ENCODE measurements at regions not wholly inside any gene's neighbourhood (a gene's known extent, or its start where the extent isn't known, plus 50 kb on each side); places are given as distances from the start of the nearest gene placed in this dataset.

GRCh38 chr16:64074706-64075105 is 1047.2 kb downstream of the CDH11 start:
- no peak for TF ChIP-seq CREM (IDR thresholded peaks at IDR 0.05; ENCODE audit: low read depth)
- no peak for TF ChIP-seq DPF2 (IDR thresholded peaks at IDR 0.05)
- TF ChIP-seq USF2 (IDR thresholded peaks at IDR 0.05; ENCODE audit: borderline replicate concordance, low read depth, low read length), result no peak
- no peak for TF ChIP-seq EED (IDR thresholded peaks at IDR 0.05; ENCODE audit: low read depth)
- no peak for TF ChIP-seq NFYB (IDR thresholded peaks at IDR 0.05; ENCODE audit: insufficient read depth, low read depth, low read length)
- no peak for TF ChIP-seq EZH2 (IDR thresholded peaks at IDR 0.05; ENCODE audit: borderline replicate concordance, control insufficient read depth, low read depth, low read length)
- TF ChIP-seq RAD21 (IDR thresholded peaks at IDR 0.05; ENCODE audit: insufficient read depth, low read depth, low read length), result no peak
- no peak for TF ChIP-seq BRCA1 (IDR thresholded peaks at IDR 0.05; ENCODE audit: low read depth, low read length)
- no peak for TF ChIP-seq POLR2A (IDR thresholded peaks at IDR 0.05; ENCODE audit: low read depth, low read length)
- TF ChIP-seq, protein P1, sequence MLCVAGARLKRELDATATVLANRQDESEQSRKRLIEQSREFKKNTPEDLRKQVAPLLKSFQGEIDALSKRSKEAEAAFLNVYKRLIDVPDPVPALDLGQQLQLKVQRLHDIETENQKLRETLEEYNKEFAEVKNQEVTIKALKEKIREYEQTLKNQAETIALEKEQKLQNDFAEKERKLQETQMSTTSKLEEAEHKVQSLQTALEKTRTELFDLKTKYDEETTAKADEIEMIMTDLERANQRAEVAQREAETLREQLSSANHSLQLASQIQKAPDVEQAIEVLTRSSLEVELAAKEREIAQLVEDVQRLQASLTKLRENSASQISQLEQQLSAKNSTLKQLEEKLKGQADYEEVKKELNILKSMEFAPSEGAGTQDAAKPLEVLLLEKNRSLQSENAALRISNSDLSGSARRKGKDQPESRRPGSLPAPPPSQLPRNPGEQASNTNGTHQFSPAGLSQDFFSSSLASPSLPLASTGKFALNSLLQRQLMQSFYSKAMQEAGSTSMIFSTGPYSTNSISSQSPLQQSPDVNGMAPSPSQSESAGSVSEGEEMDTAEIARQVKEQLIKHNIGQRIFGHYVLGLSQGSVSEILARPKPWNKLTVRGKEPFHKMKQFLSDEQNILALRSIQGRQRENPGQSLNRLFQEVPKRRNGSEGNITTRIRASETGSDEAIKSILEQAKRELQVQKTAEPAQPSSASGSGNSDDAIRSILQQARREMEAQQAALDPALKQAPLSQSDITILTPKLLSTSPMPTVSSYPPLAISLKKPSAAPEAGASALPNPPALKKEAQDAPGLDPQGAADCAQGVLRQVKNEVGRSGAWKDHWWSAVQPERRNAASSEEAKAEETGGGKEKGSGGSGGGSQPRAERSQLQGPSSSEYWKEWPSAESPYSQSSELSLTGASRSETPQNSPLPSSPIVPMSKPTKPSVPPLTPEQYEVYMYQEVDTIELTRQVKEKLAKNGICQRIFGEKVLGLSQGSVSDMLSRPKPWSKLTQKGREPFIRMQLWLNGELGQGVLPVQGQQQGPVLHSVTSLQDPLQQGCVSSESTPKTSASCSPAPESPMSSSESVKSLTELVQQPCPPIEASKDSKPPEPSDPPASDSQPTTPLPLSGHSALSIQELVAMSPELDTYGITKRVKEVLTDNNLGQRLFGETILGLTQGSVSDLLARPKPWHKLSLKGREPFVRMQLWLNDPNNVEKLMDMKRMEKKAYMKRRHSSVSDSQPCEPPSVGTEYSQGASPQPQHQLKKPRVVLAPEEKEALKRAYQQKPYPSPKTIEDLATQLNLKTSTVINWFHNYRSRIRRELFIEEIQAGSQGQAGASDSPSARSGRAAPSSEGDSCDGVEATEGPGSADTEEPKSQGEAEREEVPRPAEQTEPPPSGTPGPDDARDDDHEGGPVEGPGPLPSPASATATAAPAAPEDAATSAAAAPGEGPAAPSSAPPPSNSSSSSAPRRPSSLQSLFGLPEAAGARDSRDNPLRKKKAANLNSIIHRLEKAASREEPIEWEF (IDR thresholded peaks at IDR 0.05; ENCODE audit: insufficient replicate concordance, low read depth, low read length), result no peak
- no peak for TF ChIP-seq POLR2AphosphoS5 (IDR thresholded peaks at IDR 0.05; ENCODE audit: low read length)
